ENCODE measurements at regions not wholly inside any gene's neighbourhood (a gene's known extent, or its start where the extent isn't known, plus 50 kb on each side); places are given as distances from the start of the nearest gene placed in this dataset.

GRCh38 chr12:106000382-106001104, 138.2 kb downstream of the NUAK1 start:
- DNase-seq (ENCODE audit: low read depth, low spot score) (no peak), FAIRE-seq (no peak), ATAC-seq (no peak)
- SMC1A ChIA-PET (ENCODE audit: uncharacterized antibody, unreplicated experiment) = no interaction called here
- Histone ChIP-seq H3K36me3 (ENCODE audit: control insufficient read depth in 2 of 2, insufficient read depth in 2 of 2, low read length in 1 of 2) (no peaks in the 10 kb centered on the region), H2AFZ (ENCODE audit: control insufficient read depth, low read depth, low read length) (no peak overlapping the region), H3K27me3 (replicated peaks in 1 of 2; ENCODE audit: control insufficient read depth in 2 of 2, insufficient read depth in 2 of 2, low read length in 1 of 2) (no peaks in the 10 kb centered on the region), H3K4me1 (ENCODE audit: control insufficient read depth, insufficient read depth, low read length) (no peaks in the 10 kb centered on the region), H3K9me3 (replicated peaks; ENCODE audit: control insufficient read depth, insufficient read depth, low read length) (no peaks in the 10 kb centered on the region), H3K4me3 (no peak overlapping the region), H3K79me2 (ENCODE audit: control insufficient read depth, insufficient read depth, low read length) (no peaks in the 10 kb centered on the region), H3K27ac (ENCODE audit: control insufficient read depth, insufficient read depth) (no peak overlapping the region), H3K4me2 (ENCODE audit: control insufficient read depth, insufficient read depth) (no peak overlapping the region), H4K20me1 (ENCODE audit: control insufficient read depth, insufficient read depth) (no peaks in the 10 kb centered on the region), H3K9ac (ENCODE audit: control insufficient read depth, insufficient read depth, low read length) (no peak overlapping the region)
- intact Hi-C loops (cut with micrococcal nuclease; ENCODE audit: unreplicated experiment) (no loop called here), in situ Hi-C loops (cut with MboI) (no loop called here)
- TF ChIP-seq ZNF217 (IDR thresholded peaks at IDR 0.05) (no peak), LARP7 (IDR thresholded peaks at IDR 0.05) (no peak), STAT1 (conservative IDR thresholded peaks at IDR 0.05) (no peak)
- WGBS (ENCODE audit: insufficient coverage, insufficient replicate concordance, low lambda C conversion rate, missing lambda C conversion rate) = 93% methylated on average over 3 of the region's 3 CpGs
- RAD21 ChIA-PET (ENCODE audit: unreplicated experiment) = interaction anchor here (0.7 kb wide), 1 partner anchor 1631 kb away, joined by 3 read pairs; no protein-coding TSS in a partner anchor
- no TSS peak for BruUV-seq (replicated peaks)
- CTCF ChIA-PET = interaction anchor here (0.9 kb wide), 1 partner anchor 34 kb away, joined by 3 read pairs; no protein-coding TSS in a partner anchor
- POLR2A ChIA-PET = no interaction called here

- ChIA-PET SMC1A (ENCODE audit: uncharacterized antibody, unreplicated experiment) (no interaction called here), RAD21 (ENCODE audit: unreplicated experiment) (interaction anchor here (0.7 kb wide), 1 partner anchor 1631 kb away, joined by 3 read pairs; no protein-coding TSS in a partner anchor), POLR2A (no interaction called here), CTCF (interaction anchor here (0.9 kb wide), 1 partner anchor 33 kb away, joined by 3 read pairs; no protein-coding TSS in a partner anchor)
- in situ Hi-C loops (cut with MboI) = no loop called here
- ATAC-seq (no peak), DNase-seq (ENCODE audit: low read depth, low spot score) (no peak), FAIRE-seq (no peak)
- H3K79me2 ChIP-seq (ENCODE audit: control insufficient read depth, insufficient read depth, low read length) = no peaks in the 10 kb centered on the region
- H3K4me1 ChIP-seq (ENCODE audit: control insufficient read depth, insufficient read depth, low read length) = no peaks in the 10 kb centered on the region
- no peaks in the 10 kb centered on the region for H3K36me3 ChIP-seq (ENCODE audit: control insufficient read depth in 2 of 2, insufficient read depth in 2 of 2, low read length in 1 of 2)
- no peak overlapping the region for H3K9ac ChIP-seq (ENCODE audit: control insufficient read depth, insufficient read depth, low read length)
- WGBS (ENCODE audit: insufficient coverage, insufficient replicate concordance, low lambda C conversion rate, missing lambda C conversion rate) = 0% methylated on average over 2 of the region's 2 CpGs
- no peaks in the 10 kb centered on the region for H3K9me3 ChIP-seq (replicated peaks; ENCODE audit: control insufficient read depth, insufficient read depth, low read length)
- no peaks in the 10 kb centered on the region for H3K27me3 ChIP-seq (replicated peaks in 1 of 2; ENCODE audit: control insufficient read depth in 2 of 2, insufficient read depth in 2 of 2, low read length in 1 of 2)
- H3K4me3 ChIP-seq = no peak overlapping the region
- intact Hi-C loops (cut with micrococcal nuclease; ENCODE audit: unreplicated experiment) = no loop called here
- H3K27ac ChIP-seq (ENCODE audit: control insufficient read depth, insufficient read depth) = no peak overlapping the region
- H2AFZ ChIP-seq (ENCODE audit: control insufficient read depth, low read depth, low read length) = no peak overlapping the region
- BruUV-seq (replicated peaks) = no TSS peak
- no peaks in the 10 kb centered on the region for H4K20me1 ChIP-seq (ENCODE audit: control insufficient read depth, insufficient read depth)
- no peak overlapping the region for H3K4me2 ChIP-seq (ENCODE audit: control insufficient read depth, insufficient read depth)
- TF ChIP-seq HCFC1 (IDR thresholded peaks at IDR 0.05; ENCODE audit: low read length) (no peak), KDM1A (IDR thresholded peaks at IDR 0.05; ENCODE audit: borderline replicate concordance) (no peak), SPI1 (IDR thresholded peaks at IDR 0.05; ENCODE audit: borderline replicate concordance, insufficient read depth, low read depth, low read length) (no peak), EGR1 (IDR thresholded peaks at IDR 0.05; ENCODE audit: borderline replicate concordance in 1 of 2, low read depth in 2 of 2, low read length in 2 of 2) (no peak), ZSCAN29 (IDR thresholded peaks at IDR 0.05) (no peak), SMC3 (IDR thresholded peaks at IDR 0.05; ENCODE audit: borderline replicate concordance, low read length) (no peak), POLR2A (IDR thresholded peaks at IDR 0.05; ENCODE audit: low read depth, low read length) (no peak)
- TF ChIP-seq, protein P1, sequence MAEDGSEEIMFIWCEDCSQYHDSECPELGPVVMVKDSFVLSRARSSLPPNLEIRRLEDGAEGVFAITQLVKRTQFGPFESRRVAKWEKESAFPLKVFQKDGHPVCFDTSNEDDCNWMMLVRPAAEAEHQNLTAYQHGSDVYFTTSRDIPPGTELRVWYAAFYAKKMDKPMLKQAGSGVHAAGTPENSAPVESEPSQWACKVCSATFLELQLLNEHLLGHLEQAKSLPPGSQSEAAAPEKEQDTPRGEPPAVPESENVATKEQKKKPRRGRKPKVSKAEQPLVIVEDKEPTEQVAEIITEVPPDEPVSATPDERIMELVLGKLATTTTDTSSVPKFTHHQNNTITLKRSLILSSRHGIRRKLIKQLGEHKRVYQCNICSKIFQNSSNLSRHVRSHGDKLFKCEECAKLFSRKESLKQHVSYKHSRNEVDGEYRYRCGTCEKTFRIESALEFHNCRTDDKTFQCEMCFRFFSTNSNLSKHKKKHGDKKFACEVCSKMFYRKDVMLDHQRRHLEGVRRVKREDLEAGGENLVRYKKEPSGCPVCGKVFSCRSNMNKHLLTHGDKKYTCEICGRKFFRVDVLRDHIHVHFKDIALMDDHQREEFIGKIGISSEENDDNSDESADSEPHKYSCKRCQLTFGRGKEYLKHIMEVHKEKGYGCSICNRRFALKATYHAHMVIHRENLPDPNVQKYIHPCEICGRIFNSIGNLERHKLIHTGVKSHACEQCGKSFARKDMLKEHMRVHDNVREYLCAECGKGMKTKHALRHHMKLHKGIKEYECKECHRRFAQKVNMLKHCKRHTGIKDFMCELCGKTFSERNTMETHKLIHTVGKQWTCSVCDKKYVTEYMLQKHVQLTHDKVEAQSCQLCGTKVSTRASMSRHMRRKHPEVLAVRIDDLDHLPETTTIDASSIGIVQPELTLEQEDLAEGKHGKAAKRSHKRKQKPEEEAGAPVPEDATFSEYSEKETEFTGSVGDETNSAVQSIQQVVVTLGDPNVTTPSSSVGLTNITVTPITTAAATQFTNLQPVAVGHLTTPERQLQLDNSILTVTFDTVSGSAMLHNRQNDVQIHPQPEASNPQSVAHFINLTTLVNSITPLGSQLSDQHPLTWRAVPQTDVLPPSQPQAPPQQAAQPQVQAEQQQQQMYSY (CRISPR knock-in tag; IDR thresholded peaks at IDR 0.05) = no peak
Measured at GRCh38 chr12:106001105-106001836, 137.5 kb downstream of the NUAK1 start.
